HG03045 (cell line): ENCODE measurements at regions not wholly inside any gene's neighbourhood (a gene's known extent, or its start where the extent isn't known, plus 50 kb on each side); places are given as distances from the start of the nearest gene placed in this dataset.

Experiments
- ATAC-seq: cut with Tn5 transposase; IDR thresholded peaks from one replicate; pipeline ENCODE4 v1.9.1; 2021; ENCODE audit warnings: mild to moderate bottlenecking, moderate library complexity; ENCODE audit not compliant: unreplicated experiment

GRCh38 chr6:141347906-141348492, 784.7 kb upstream of the GJE1 start:
- no peak for ATAC-seq

DNA sequence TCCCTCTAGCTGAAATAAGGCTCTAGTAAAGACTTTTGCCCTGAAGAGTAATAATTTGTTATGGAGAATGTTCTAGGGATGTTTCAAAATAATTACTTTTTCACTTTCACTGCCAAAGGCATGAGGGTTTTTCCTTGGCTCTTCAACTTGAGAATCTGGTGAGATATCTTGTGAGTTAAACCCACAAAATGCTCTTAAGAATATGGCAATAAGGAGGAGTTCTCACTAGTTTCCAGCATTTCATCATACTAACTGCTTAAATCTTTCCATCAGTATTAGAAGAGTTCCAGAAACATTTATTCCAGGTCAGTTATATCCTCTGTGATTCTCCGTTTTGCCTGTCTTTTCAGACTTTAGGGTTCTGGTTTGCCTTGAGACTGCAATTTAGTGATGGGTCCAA, 785.6 kb upstream of the GJE1 start:
- ATAC-seq: no peak

DNA sequence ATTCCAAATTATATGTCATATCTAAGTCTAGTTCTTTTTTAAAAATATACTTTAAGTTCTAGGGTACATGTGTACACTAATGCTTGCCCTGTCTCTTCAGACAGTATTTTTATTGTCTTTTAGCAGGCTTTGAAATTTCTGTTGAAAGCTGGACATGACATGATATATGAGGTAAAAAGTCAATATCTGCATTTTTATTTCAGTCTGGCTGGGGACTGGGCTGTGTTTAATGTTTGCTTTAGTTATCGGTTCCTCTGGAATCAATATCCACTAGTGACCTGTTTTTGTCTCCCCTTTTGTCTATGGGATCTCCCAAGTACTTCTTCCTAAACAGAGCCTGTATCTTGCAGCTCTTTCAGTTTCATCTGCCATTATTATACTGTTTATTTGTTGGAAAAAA, 786.2 kb upstream of the GJE1 start:
- ATAC-seq: no peak

DNA sequence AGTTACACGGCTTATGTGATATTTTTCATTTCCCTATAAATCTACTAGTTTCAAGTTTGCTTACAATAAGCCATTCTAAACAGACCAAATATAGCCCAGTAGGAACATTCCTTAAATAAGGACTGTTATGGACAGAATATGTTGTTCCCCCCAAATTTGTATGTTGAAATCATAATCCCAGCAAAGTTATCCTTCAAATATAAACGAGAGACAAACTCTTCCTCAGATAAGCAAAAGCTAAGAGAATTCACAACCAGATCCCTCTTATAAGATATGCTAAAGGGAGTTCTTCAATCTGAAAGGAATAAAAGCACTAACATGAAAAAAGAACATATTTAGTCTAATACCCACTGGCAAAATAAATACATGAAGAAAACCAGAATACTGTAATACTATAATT, 795.5 kb upstream of the GJE1 start:
- ATAC-seq: no peak

DNA sequence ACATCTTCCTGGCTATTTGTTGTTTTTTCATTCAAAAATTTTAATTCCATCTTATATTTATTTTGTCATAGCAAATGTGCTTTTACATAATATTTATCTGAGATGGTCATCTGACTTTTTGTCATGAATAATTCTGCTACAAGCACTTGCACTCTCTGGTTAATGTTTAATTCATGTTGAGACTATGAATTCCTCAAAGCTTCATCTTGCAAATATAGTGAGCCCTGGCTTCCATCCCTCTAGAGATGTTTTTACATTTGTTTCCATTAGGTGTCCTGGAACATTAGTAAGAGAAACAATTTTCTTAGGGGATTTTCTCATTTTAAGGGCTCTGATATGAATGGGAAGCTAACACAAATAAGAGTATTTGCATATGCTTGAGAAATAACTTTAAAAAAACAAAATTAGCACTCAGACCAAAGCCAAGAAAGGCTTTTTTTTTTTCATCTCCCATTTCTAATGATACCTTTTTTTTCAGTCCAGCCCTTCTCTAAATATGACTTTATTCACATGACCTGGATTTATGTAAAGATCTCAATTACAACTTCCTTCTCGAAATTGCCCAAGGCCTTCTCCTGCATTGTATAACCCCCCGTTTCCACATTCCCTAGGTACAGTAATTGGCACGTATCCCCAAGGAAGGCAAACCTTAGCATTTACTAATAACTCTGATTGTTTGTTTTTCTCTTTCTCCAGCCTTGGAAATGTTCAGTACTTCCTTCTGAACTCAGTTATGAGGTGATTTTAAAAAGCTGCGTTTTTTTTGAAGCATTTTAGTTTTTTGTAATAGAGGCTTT, 797.0 kb upstream of the GJE1 start:
- no peak for ATAC-seq

DNA sequence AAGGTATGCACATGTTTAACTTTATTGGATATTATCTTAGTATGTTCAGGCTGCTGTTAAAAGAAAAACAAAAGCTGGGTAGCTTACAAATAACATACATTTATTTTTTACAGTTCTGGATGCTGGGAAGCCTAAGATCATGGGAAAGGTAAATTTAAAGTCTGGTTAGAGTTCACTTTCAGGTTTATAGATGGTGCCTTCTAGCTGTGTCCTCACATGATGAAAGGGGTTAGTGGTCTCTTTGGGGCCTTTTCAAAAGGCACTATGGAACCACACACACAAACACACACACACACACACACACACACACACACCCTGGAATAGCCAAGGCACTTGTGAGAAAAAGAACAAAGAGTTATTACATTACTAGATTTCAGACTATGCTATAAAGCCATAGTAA, 805.8 kb upstream of the GJE1 start:
- ATAC-seq: no peak

- ATAC-seq: no peak
Observed at GRCh38 chr6:141326426-141326825, 806.3 kb upstream of the GJE1 start.

GRCh38 chr6:141321493-141322347, 811.0 kb upstream of the GJE1 start:
- no peak for ATAC-seq

DNA sequence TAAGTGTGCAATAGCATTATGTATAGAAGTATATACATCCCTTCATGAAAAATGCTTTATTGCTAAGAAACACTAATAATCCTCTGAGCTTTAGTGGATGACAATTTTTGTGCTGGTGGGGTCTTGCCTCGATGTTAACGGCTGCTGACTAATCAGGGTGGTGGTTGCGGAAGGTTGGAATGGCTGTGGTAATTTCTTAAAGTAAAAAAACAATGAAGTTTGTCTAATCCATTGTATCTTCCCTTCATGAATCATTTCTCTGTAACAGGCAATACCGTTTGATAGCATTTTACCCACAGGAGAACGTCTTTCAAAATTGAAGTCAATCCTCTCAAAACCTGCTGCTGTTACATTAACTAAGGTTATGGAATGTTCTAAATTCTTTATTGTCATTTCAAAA, 816.5 kb upstream of the GJE1 start:
- no peak for ATAC-seq

GRCh38 chr6:141313986-141314385, 818.7 kb upstream of the GJE1 start:
- ATAC-seq: no peak

DNA sequence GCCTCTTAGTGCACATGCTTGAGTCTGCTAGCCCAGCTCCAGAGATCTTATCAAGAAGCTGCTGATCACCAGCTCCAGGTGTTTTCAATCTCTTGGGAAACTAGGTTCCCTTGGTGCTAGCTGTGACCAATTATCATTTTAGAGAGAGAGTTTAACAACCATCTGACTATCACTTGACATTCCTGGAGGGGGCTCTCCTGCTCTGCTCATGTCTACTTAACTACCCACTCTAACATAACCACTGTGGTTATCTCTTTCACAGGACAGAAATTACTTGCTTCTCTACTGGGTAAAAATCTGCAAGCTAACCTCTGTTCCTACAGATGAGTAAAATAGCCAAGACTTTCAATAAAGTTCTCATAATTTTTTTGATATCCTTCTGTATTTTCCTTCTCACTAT, 823.4 kb upstream of the GJE1 start:
- ATAC-seq: peak; percentile 53

DNA sequence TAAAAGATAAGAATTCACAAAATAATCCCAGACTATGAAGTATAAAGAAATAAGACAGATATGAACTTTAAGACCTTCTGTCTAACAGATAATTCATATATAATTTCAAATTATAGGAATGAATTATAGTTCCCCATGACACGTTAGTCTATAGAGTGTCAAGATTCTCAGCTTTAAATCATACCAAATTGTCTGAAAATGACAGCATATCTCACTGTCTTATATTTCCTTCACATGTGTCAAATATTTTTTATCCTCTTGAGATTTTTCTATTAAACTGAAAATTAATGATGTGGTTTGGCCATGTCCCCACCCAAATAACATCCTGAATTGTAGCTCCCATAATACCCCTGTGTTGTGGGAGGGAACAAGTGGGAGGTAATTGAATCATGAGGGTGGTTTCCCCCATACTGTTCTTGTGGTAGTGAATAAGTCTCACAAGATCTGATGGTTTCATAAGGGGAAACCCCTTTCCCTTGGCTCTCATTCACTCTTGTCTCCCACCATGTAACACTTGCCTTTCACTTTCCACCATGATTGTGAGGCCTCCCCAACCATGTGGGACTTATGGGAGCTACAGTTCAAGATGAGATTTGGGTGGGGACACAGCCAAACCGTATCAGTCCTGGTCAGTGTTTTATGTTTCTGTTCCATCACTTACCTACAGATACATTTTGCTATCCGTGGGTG, 825.3 kb upstream of the GJE1 start:
- ATAC-seq: no peak

DNA sequence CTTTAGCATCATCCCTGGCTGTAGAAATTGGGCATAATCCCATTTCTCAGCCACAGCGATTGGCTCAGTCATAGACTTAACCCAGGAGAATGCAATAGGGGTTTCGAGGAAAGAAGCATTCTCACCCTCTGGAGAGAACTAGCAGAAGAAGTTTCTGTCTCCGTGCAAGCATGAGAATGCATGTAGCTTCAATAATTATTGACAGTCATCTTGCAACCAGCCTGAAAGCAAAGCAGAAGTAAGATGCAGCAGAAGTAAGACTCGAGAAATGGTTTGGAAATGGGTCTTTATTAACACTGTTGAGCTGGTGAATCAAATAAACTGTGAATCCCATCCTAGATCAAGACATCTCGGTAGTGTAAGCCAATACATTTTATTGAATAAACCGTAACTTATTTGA, 828.8 kb upstream of the GJE1 start:
- ATAC-seq: no peak

DNA sequence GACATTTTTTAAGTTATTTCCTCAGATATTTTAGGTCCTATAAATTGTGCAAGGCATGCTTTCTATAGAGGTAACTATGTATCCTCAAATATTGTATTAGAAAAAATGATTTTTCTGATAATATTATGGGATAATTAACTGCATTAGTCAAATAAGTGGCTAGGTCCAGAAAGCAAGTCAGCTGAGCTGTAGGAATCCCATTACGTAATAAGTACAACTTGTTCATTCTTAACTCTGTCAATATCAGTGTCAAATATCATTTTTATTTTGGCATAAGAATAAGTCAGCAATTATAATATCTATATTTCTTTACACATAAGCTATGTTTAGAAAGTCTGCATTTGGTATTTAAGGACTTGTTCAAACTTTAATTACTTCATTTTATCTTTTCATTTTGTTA, 830.9 kb upstream of the GJE1 start:
- ATAC-seq: no peak

DNA sequence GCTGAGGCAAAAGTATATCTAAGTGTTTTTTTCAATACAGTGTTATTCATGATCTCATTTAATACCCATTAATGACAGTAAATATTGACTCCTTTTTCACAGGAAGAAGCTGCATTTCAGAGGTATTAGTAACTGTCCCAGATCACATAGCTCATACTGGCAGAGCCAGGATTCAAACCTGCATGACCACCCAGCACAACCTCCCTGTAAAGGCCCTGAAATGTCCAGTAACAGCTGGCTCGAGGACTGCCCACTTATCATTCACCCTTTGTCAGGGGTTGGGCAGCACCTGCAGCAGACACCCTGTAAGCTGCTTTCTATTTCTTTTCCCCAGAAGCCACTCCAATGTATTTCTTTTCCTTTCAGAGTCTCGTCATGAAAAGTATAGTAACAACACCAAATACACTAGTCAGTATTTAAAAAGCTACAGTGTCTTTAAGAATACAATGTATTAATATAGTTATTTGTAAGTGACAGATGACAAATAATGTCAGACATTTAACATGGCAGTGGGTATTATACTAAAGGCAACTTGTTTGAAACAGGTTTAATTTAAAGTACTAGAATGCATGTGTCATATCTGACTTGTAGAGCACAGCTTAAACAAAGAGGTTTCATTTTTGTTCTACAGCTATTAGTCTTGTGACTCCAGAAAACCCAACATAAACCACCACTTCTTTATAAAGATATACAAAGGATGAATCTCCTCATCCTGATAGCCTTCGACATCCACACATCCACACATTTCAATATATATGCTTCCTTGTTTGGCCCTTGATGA, 841.6 kb upstream of the GJE1 start:
- ATAC-seq: no peak

- ATAC-seq: no peak
Observed at GRCh38 chr6:141288947-141289346, 843.8 kb upstream of the GJE1 start.

GRCh38 chr6:141282263-141282662, 850.5 kb upstream of the GJE1 start:
- no peak for ATAC-seq

DNA sequence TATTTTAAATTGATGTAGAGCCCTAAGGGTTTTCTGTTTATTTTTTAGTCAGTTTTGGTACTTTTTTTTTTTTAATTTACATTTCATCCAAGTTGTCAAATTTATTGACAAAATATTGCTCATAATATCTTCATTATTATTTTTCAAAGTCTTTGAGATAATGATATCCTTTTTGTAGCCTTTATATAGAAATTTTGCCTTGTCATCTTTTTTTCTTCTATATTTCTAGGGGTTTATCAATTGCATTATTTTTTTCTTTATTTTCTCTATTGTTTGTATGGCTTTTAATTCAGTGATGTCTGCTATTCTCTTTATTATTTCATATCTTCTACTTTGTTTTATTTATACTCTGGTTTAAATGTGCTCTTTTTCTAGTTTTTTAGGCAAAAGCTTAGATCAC, 863.0 kb upstream of the GJE1 start:
- no peak for ATAC-seq

GRCh38 chr6:141267420-141267819, 865.3 kb upstream of the GJE1 start:
- ATAC-seq: no peak

GRCh38 chr6:141265756-141266623, 866.7 kb upstream of the GJE1 start:
- ATAC-seq: no peak
